IMR-90 (cell line): ENCODE measurements at regions not wholly inside any gene's neighbourhood (a gene's known extent, or its start where the extent isn't known, plus 50 kb on each side); places are given as distances from the start of the nearest gene placed in this dataset.

ENCODE experiments used
- ATAC-seq: fragments of 200-7000 bp; cut with Tn5 transposase; 2 replicates; pipeline ENCODE4 v1.9.1; 2020; ENCODE audit warnings: low read depth, mild to moderate bottlenecking, moderate library complexity
- BruUV-seq: library from RNA; stranded (reverse); fragments of 400-500 nt; replicated peaks from 2 replicates; lab custom pipeline; 2021; lab: Mats Ljungman, UMichigan
- CTCF ChIA-PET: fragments of 300-600 bp; formaldehyde crosslinking; extraction: SDS; loops from one replicate; lab custom pipeline; 2021; ENCODE audit warnings: antibody characterized with exemption; lab: Yijun Ruan, JAX
- POLR2A ChIA-PET: fragments of 300-600 bp; sonication (Branson Sonifier 250); formaldehyde crosslinking; loops from one replicate; lab custom pipeline; 2022; ENCODE audit warnings: antibody characterized with exemption; ENCODE audit not compliant: unreplicated experiment; lab: Charles Lee
- DNase-seq: peaks from one replicate; pipeline ENCODE4 v3.0.0; 2013
- H2AFZ ChIP-seq: replicated peaks from 2 replicates; pipeline ENCODE3; 2013; ENCODE audit warnings: low read length, mild to moderate bottlenecking; ENCODE audit not compliant: poor library complexity
- H2AK5ac ChIP-seq: 2 replicates; pipeline ENCODE4 v1.6.1; 2013; ENCODE audit warnings: low read depth, low read length, inconsistent platforms
- H2AK9ac ChIP-seq: replicated peaks from 2 replicates; pipeline ENCODE3; 2013; ENCODE audit warnings: mild to moderate bottlenecking, low read depth, low read length, moderate library complexity; ENCODE audit not compliant: poor library complexity
- H2BK120ac ChIP-seq: 2 replicates; pipeline ENCODE4 v1.6.1; 2013; ENCODE audit warnings: low read depth, low read length, inconsistent platforms
- H2BK15ac ChIP-seq: 3 replicates; pipeline ENCODE4 v1.6.1; 2013; ENCODE audit warnings: low read depth, low read length, inconsistent platforms
- H2BK20ac ChIP-seq: 2 replicates; pipeline ENCODE4 v1.6.1; 2013; ENCODE audit warnings: low read depth, mild to moderate bottlenecking, inconsistent platforms, low read length, moderate library complexity
- H2BK5ac ChIP-seq: 2 replicates; pipeline ENCODE4 v1.6.1; 2013; ENCODE audit warnings: mild to moderate bottlenecking, low read depth, low read length, inconsistent platforms; ENCODE audit not compliant: poor library complexity, severe bottlenecking
- H3K14ac ChIP-seq: replicated peaks from 2 replicates; pipeline ENCODE4 v1.6.1; 2013; ENCODE audit warnings: low read depth, low read length, inconsistent platforms
- H3K18ac ChIP-seq: 2 replicates; pipeline ENCODE4 v1.6.1; 2013; ENCODE audit warnings: low read depth, low read length, control low read depth
- H3K23ac ChIP-seq: 2 replicates; pipeline ENCODE4 v1.6.1; 2013; ENCODE audit warnings: low read depth, low read length, inconsistent platforms
- H3K27ac ChIP-seq: 2 replicates; pipeline ENCODE4 v1.5.1; 2013; ENCODE audit warnings: mild to moderate bottlenecking, control low read depth, low read length; ENCODE audit not compliant: insufficient read depth
- H3K27me3 ChIP-seq: 2 replicates; pipeline ENCODE4 v1.6.1; 2013; ENCODE audit warnings: low read length; ENCODE audit not compliant: control insufficient read depth, insufficient read depth
- H3K36me3 ChIP-seq: 2 replicates; pipeline ENCODE4 v1.6.1; 2013; ENCODE audit warnings: low read length, mixed read lengths; ENCODE audit not compliant: control insufficient read depth, insufficient read depth
- H3K4ac ChIP-seq: 2 replicates; pipeline ENCODE4 v1.6.1; 2013; ENCODE audit warnings: low read depth, low read length, inconsistent platforms
- H3K4me1 ChIP-seq: 2 replicates; pipeline ENCODE4 v1.6.1; 2013; ENCODE audit warnings: low read length, mixed read lengths; ENCODE audit not compliant: control insufficient read depth, insufficient read depth
- H3K4me2 ChIP-seq: 2 replicates; pipeline ENCODE4 v1.6.1; 2013; ENCODE audit warnings: low read depth, mild to moderate bottlenecking, control low read depth, low read length, moderate library complexity
- H3K4me3 ChIP-seq: 2 replicates; pipeline ENCODE4 v1.5.1; 2013; ENCODE audit warnings: low read depth, mild to moderate bottlenecking, control low read depth, low read length, moderate library complexity; ENCODE audit not compliant: insufficient read depth
- H3K56ac ChIP-seq: 2 replicates; pipeline ENCODE4 v1.6.1; 2013; ENCODE audit warnings: low read length, inconsistent platforms; ENCODE audit not compliant: insufficient read depth; ENCODE audit errors: extremely low read depth
- H3K79me1 ChIP-seq, 2 experiments: 2 replicates each; pipeline ENCODE4 v1.6.1; 2013; ENCODE audit warnings: low read length in 2 of 2, inconsistent platforms in 1 of 2, low read depth in 1 of 2
- H3K9ac ChIP-seq: 2 replicates; pipeline ENCODE4 v1.6.1; 2013; ENCODE audit warnings: low read depth, low read length, control low read depth
- H3K9me1 ChIP-seq: 2 replicates; pipeline ENCODE4 v1.6.1; 2013; ENCODE audit warnings: low read length, inconsistent platforms; ENCODE audit not compliant: insufficient read depth
- H3K9me3 ChIP-seq: 2 replicates; pipeline ENCODE4 v1.6.1; 2013; ENCODE audit warnings: low read length; ENCODE audit not compliant: control insufficient read depth, insufficient read depth
- H4K20me1 ChIP-seq: 2 replicates; pipeline ENCODE4 v1.6.1; 2013; ENCODE audit warnings: low read length, inconsistent platforms; ENCODE audit not compliant: insufficient read depth
- H4K5ac ChIP-seq: 2 replicates; pipeline ENCODE4 v1.6.1; 2013; ENCODE audit warnings: mild to moderate bottlenecking, low read depth, low read length, control low read depth
- H4K8ac ChIP-seq, 2 experiments: 2 replicates each; pipeline ENCODE4 v1.6.1; 2013; ENCODE audit warnings: low read depth in 2 of 2, low read length in 2 of 2, control low read depth in 1 of 2, inconsistent platforms in 1 of 2
- H4K91ac ChIP-seq: 2 replicates; pipeline ENCODE4 v1.6.1; 2013; ENCODE audit warnings: low read depth, low read length, inconsistent platforms; ENCODE audit not compliant: insufficient read depth
- CEBPB ChIP-seq: IDR thresholded peaks from 2 replicates; pipeline ENCODE4 v1.6.1; 2012; ENCODE audit warnings: low read depth, low read length, improper control_type of control experiment
- FOS ChIP-seq: fragments of 150-350 bp; IDR thresholded peaks from 2 replicates; pipeline ENCODE4 v1.6.1; 2016; ENCODE audit warnings: low read depth, low read length
- RAD21 ChIP-seq: IDR thresholded peaks from 2 replicates; pipeline ENCODE4 v1.6.1; 2012; ENCODE audit warnings: low read length, improper control_type of control experiment
- RCOR1 ChIP-seq: IDR thresholded peaks from 2 replicates; pipeline ENCODE4 v1.6.1; 2012; ENCODE audit warnings: mild to moderate bottlenecking, low read length, improper control_type of control experiment; ENCODE audit not compliant: insufficient replicate concordance
- SMC3 ChIP-seq: fragments of 150-350 bp; IDR thresholded peaks from 2 replicates; pipeline ENCODE4 v1.6.1; 2016; ENCODE audit warnings: low read depth, mild to moderate bottlenecking, antibody characterized with exemption, low read length, moderate library complexity
- WGBS, 2 experiments: methylation state at CpG; one replicate each; pipeline versions ENCODE4 v1.1.5 to v1.1.7; 2013; ENCODE audit warnings: missing lambda C conversion rate in 2 of 2; ENCODE audit not compliant: insufficient read length in 1 of 2; ENCODE audit errors: extremely low coverage in 2 of 2; 5-methylcytosine and 5-hydroxymethylcytosine counted together
- dilution Hi-C: fragments of 300-500 bp; cut with HindIII; formaldehyde crosslinking; loops from one replicate; pipeline ENCODE4 v1.14.3; 2018; ENCODE audit warnings: low sequenced_read_pairs; ENCODE audit not compliant: unreplicated experiment
- in situ Hi-C: fragments of 300-500 bp; cut with MboI; formaldehyde crosslinking; loops from 3 replicates; pipeline ENCODE4 v1.14.3; 2019; ENCODE audit warnings: low sequenced_read_pairs, inconsistent platforms, mixed read lengths
- intact Hi-C: fragments of 100-400 bp; cut with micrococcal nuclease; formaldehyde crosslinking; loops from 2 replicates; pipeline ENCODE4 v1.10.0; 2022

- H2AK5ac ChIP-seq, result no peak overlapping the region
- TF ChIP-seq CEBPB (no peak), FOS (no peak), RAD21 (no peak), RCOR1 (no peak), SMC3 (no peak)
- H3K9me1 ChIP-seq, result no peaks in the 10 kb centered on the region
- ChIA-PET CTCF (interaction anchor here (4.3 kb wide), 1 partner anchor 154 kb away, joined by 30 read pairs; no protein-coding TSS in a partner anchor), POLR2A (no interaction called here)
- dilution Hi-C loops (no loop called here), in situ Hi-C loops (loop anchor here (10.0 kb wide), 1 partner anchor 154 kb away; no protein-coding TSS in a partner anchor), intact Hi-C loops (loop anchor here (5.0 to 10.0 kb wide), 2 partner anchors 296 to 784 kb away; no protein-coding TSS in a partner anchor)
- H3K4me2 ChIP-seq, result no peak overlapping the region
- no peak overlapping the region for H4K91ac ChIP-seq
- no peaks in the 10 kb centered on the region for H3K36me3 ChIP-seq
- H3K4me3 ChIP-seq, result no peak overlapping the region
- H3K4me1 ChIP-seq, result no peaks in the 10 kb centered on the region
- H3K9ac ChIP-seq, result no peak overlapping the region
- no peak overlapping the region for H2BK20ac ChIP-seq
- H3K18ac ChIP-seq, result no peak overlapping the region
- H3K14ac ChIP-seq, result no peak overlapping the region
- BruUV-seq, result no TSS peak
- peaks cover 10% of the 10 kb centered on the region for H3K27me3 ChIP-seq
- H2AFZ ChIP-seq, result no peak overlapping the region
- DNase-seq, result no peak
- no peak overlapping the region for H3K27ac ChIP-seq
- no peak overlapping the region for H4K5ac ChIP-seq
- no peaks in the 10 kb centered on the region for H3K79me1 ChIP-seq
- 71% methylated on average over 1 of the region's 1 CpG; no CpG with 5 or more reads in 1 of the 2 experiments for WGBS, 2 experiments
- ATAC-seq, result no peak
- no peak overlapping the region for H2BK5ac ChIP-seq
- no peak overlapping the region for H3K23ac ChIP-seq
- no peak overlapping the region for H4K8ac ChIP-seq
- H2BK15ac ChIP-seq, result no peak overlapping the region
- H4K20me1 ChIP-seq, result no peaks in the 10 kb centered on the region
- H2AK9ac ChIP-seq, result no peak overlapping the region
- no peak overlapping the region for H2BK120ac ChIP-seq
- no peak overlapping the region for H3K56ac ChIP-seq
- H3K9me3 ChIP-seq, result no peaks in the 10 kb centered on the region
- no peak overlapping the region for H3K4ac ChIP-seq
Measured at GRCh38 chr11:131218542-131218941, 151.9 kb upstream of the NTM start.
